Spleen (tissue), 11 donors: ENCODE measurements at regions not wholly inside any gene's neighbourhood (a gene's known extent, or its start where the extent isn't known, plus 50 kb on each side); places are given as distances from the start of the nearest gene placed in this dataset.

ENCODE experiments used
- DNase-seq: peaks from one replicate; pipeline ENCODE4 v3.0.0-alpha.2; 2020
- H3K27ac ChIP-seq, 8 donors: fragments of 200-600 bp; sonication (generic) in 7 of 8; 1 replicate in 4 of 8; 2 replicates in 4 of 8; pipeline versions ENCODE4 v1.5.0 to v1.8.0; 2016 to 2021; ENCODE audit warnings: inconsistent platforms in 4 of 8, mild to moderate bottlenecking in 4 of 8, moderate library complexity in 1 of 8
- H3K27me3 ChIP-seq, 7 donors: fragments of 200-600 bp; sonication (generic) in 6 of 7; replicated peaks in 1 of 7; 1 replicate in 4 of 7; 2 replicates in 3 of 7; pipeline versions ENCODE4 v1.5.0 to v1.8.0; 2016 to 2021; ENCODE audit warnings: inconsistent platforms in 3 of 7, mild to moderate bottlenecking in 1 of 7
- H3K36me3 ChIP-seq, 6 donors: fragments of 200-600 bp; sonication (generic) in 5 of 6; 1 replicate in 4 of 6; 2 replicates in 2 of 6; pipeline versions ENCODE4 v1.5.0 to v1.8.0; 2016 to 2021; ENCODE audit warnings: inconsistent platforms in 2 of 6
- H3K4me1 ChIP-seq, 6 donors: fragments of 200-600 bp; sonication (generic) in 5 of 6; 1 replicate in 3 of 6; 2 replicates in 3 of 6; pipeline versions ENCODE4 v1.5.0 to v1.8.0; 2016 to 2021; ENCODE audit warnings: inconsistent platforms in 3 of 6
- H3K4me3 ChIP-seq, 8 donors: fragments of 200-600 bp; sonication (generic) in 7 of 8; 1 replicate in 4 of 8; 2 replicates in 4 of 8; pipeline versions ENCODE4 v1.5.0 to v1.8.0; 2016 to 2021; ENCODE audit warnings: inconsistent platforms in 4 of 8, mild to moderate bottlenecking in 4 of 8, moderate library complexity in 2 of 8
- H3K9me3 ChIP-seq, 8 donors: fragments of 200-600 bp; sonication (generic) in 7 of 8; 1 replicate in 4 of 8; 2 replicates in 4 of 8; pipeline versions ENCODE4 v1.5.0 to v1.8.0; 2016 to 2021; ENCODE audit warnings: inconsistent platforms in 4 of 8
- CTCF ChIP-seq, 11 experiments: fragments of 200-600 bp in 7 of 11; fragments of 450-650 bp in 4 of 11; sonication (generic) in 4 of 11; IDR thresholded peaks in 8 of 11; conservative IDR thresholded peaks in 3 of 11; 1 replicate in 7 of 11; 2 replicates in 4 of 11; pipeline versions ENCODE4 v1.4.0 to v1.8.0; 2016 to 2021; ENCODE audit warnings: antibody characterized with exemption in 11 of 11, inconsistent platforms in 4 of 11, mild to moderate bottlenecking in 1 of 11
- POLR2A ChIP-seq, 3 donors: fragments of 450-650 bp; IDR thresholded peaks; one replicate each; pipeline ENCODE4 v1.5.1; 2017; ENCODE audit warnings: antibody characterized with exemption in 3 of 3, mild to moderate bottlenecking in 1 of 3
- POLR2AphosphoS5 ChIP-seq, 3 donors: sonication (generic); formaldehyde crosslinking; IDR thresholded peaks; one replicate each; pipeline ENCODE4 v1.5.1; 2017; ENCODE audit warnings: antibody characterized with exemption in 3 of 3
- WGBS, 5 donors: extraction: QIAGEN DNeasy Blood & Tissue Kit in 3 of 5; methylation state at CpG; one replicate each; pipeline versions ENCODE4 v1.1.5 to v1.1.7; 2013 to 2018; 5-methylcytosine and 5-hydroxymethylcytosine counted together
- intact Hi-C: fragments of 100-400 bp; cut with DNase I; formaldehyde crosslinking; loops from one replicate; pipeline ENCODE4 v1.15.0; 2023; ENCODE audit warnings: low total_unique reads
- donor health status: healthy with polysubstance abuse.
- donor health status: DM: no; HTN: no; CAD: no; lungs with moderate emphysema.
- donor health status: DM: no; HTN: no; CAD: no.
- donor health status: Bipolar disorder and iron deficiency.
- donor health status: healthy.
- donor health status: DM: no; HTN: no; CAD: no.
- donor health status: DM: yes; HTN: yes; CAD: no.

- DNase-seq, result no peak
- intact Hi-C loops, result loop anchor here (10.0 kb wide), 1 partner anchor 93 kb away; no protein-coding TSS in a partner anchor
- Histone ChIP-seq H3K4me1 (peaks cover 62 to 100% (median 95%) of the 10 kb centered on the region in 6 donors), H3K36me3 (peaks cover 0 to 8% (median 0%) of the 10 kb centered on the region in 6 donors), H3K27ac (peak overlapping the region; percentile 10 to 91 (median 81)), H3K9me3 (no peaks in the 10 kb centered on the region), H3K27me3 (no peaks in the 10 kb centered on the region), H3K4me3 (no peak overlapping the region)
- no peak for TF ChIP-seq POLR2A (IDR thresholded peaks at IDR 0.05)
- no peak for TF ChIP-seq POLR2AphosphoS5 (IDR thresholded peaks at IDR 0.05)
- TF ChIP-seq CTCF (IDR thresholded peaks at IDR 0.05 in 8 of 11, conservative IDR thresholded peaks at IDR 0.05 in 3 of 11), result no peak
- WGBS, 5 donors, result 15 to 30% (median 18%) methylated on average over 2 of the region's 2 CpGs
These were observed 91.8 kb downstream of the PLEKHG1 start for GRCh38 chr6:150691463-150691862.

- H3K4me1 ChIP-seq, result peaks cover 62 to 100% (median 95%) of the 10 kb centered on the region in 6 donors
- WGBS, 5 donors, result 66 to 86% (median 80%) methylated on average over 2 of the region's 2 CpGs
- H3K4me3 ChIP-seq, result no peak overlapping the region
- H3K27ac ChIP-seq, result peak overlapping the region in 7 of 8 donors; percentile 61 to 91 (median 84)
- peaks cover 0 to 8% (median 0%) of the 10 kb centered on the region in 6 donors for H3K36me3 ChIP-seq
- no peak for DNase-seq
- TF ChIP-seq POLR2AphosphoS5 (IDR thresholded peaks at IDR 0.05) (no peak), POLR2A (IDR thresholded peaks at IDR 0.05) (no peak)
- H3K27me3 ChIP-seq, result no peaks in the 10 kb centered on the region
- intact Hi-C loops, result loop anchor here (10.0 kb wide), 1 partner anchor 92 kb away; no protein-coding TSS in a partner anchor
- no peaks in the 10 kb centered on the region for H3K9me3 ChIP-seq
These were observed 92.9 kb downstream of the PLEKHG1 start for GRCh38 chr6:150692604-150693003.

- no peaks in the 10 kb centered on the region for H3K9me3 ChIP-seq
- no peak for DNase-seq
- H3K4me1 ChIP-seq, result peaks cover 62 to 100% (median 93%) of the 10 kb centered on the region in 6 donors
- H3K27me3 ChIP-seq, result no peaks in the 10 kb centered on the region
- H3K36me3 ChIP-seq, result peaks cover 0 to 8% (median 0%) of the 10 kb centered on the region in 6 donors
- peak overlapping the region in 6 of 8 donors; percentile 23 to 91 (median 68) for H3K27ac ChIP-seq
- no peak overlapping the region for H3K4me3 ChIP-seq
- TF ChIP-seq POLR2AphosphoS5 (IDR thresholded peaks at IDR 0.05) (no peak), POLR2A (IDR thresholded peaks at IDR 0.05) (no peak), CTCF (IDR thresholded peaks at IDR 0.05 in 8 of 11, conservative IDR thresholded peaks at IDR 0.05 in 3 of 11) (no peak)
- intact Hi-C loops, result loop anchor here (10.0 kb wide), 1 partner anchor 90 kb away; no protein-coding TSS in a partner anchor
These were observed 95.2 kb downstream of the PLEKHG1 start for GRCh38 chr6:150694889-150695288.

- no peak for DNase-seq
- peak overlapping the region in 6 of 8 donors; percentile 29 to 87 (median 50) for H3K27ac ChIP-seq
- no peaks in the 10 kb centered on the region for H3K9me3 ChIP-seq
- TF ChIP-seq POLR2AphosphoS5 (IDR thresholded peaks at IDR 0.05) (no peak), CTCF (IDR thresholded peaks at IDR 0.05 in 8 of 11, conservative IDR thresholded peaks at IDR 0.05 in 3 of 11) (no peak), POLR2A (IDR thresholded peaks at IDR 0.05) (no peak)
- H3K4me3 ChIP-seq, result no peak overlapping the region
- WGBS, 5 donors, result 53 to 77% (median 62%) methylated on average over 2 of the region's 2 CpGs
- peaks cover 0 to 8% (median 0%) of the 10 kb centered on the region in 6 donors for H3K36me3 ChIP-seq
- peaks cover 61 to 100% (median 90%) of the 10 kb centered on the region in 6 donors for H3K4me1 ChIP-seq
- intact Hi-C loops, result loop anchor here (10.0 kb wide), 1 partner anchor 89 kb away; no protein-coding TSS in a partner anchor
- H3K27me3 ChIP-seq, result no peaks in the 10 kb centered on the region
These were observed 96.0 kb downstream of the PLEKHG1 start for GRCh38 chr6:150695652-150696051.
